Panc1 (cell line): ENCODE measurements at regions not wholly inside any gene's neighbourhood (a gene's known extent, or its start where the extent isn't known, plus 50 kb on each side); places are given as distances from the start of the nearest gene placed in this dataset.

ENCODE experiments used
- ATAC-seq: fragments of 200-7000 bp; cut with Tn5 transposase; 2 replicates; pipeline ENCODE4 v1.9.1; 2020; ENCODE audit warnings: mild to moderate bottlenecking, moderate library complexity
- BruUV-seq: library from RNA; stranded (reverse); fragments of 400-500 nt; replicated peaks from 2 replicates; lab custom pipeline; 2021; lab: Mats Ljungman, UMichigan
- CTCF ChIA-PET: fragments of 300-600 bp; sonication (Branson Sonifier 250); formaldehyde crosslinking; loops from one replicate; lab custom pipeline; 2022; ENCODE audit warnings: antibody characterized with exemption; lab: Charles Lee
- POLR2A ChIA-PET: fragments of 300-600 bp; sonication (Branson Sonifier 250); formaldehyde crosslinking; loops from one replicate; lab custom pipeline; 2022; ENCODE audit warnings: antibody characterized with exemption; lab: Charles Lee
- DNase-seq: peaks from one replicate; pipeline ENCODE4 v3.0.0-alpha.2; 2010; ENCODE audit warnings: low read depth, low spot score
- H3K27ac ChIP-seq: 2 replicates; pipeline ENCODE4 v1.5.1; 2011; ENCODE audit warnings: mild to moderate bottlenecking, low read length, inconsistent platforms
- H3K27me3 ChIP-seq: fragments of 200-500 bp; sonication (Bioruptor generic); 2 replicates; pipeline ENCODE4 v1.6.0; 2014; ENCODE audit warnings: low read length, inconsistent platforms; ENCODE audit not compliant: control insufficient read depth, insufficient read depth
- H3K36me3 ChIP-seq: fragments of 200-500 bp; sonication (Bioruptor generic); 2 replicates; pipeline ENCODE4 v1.5.1; 2014; ENCODE audit warnings: inconsistent platforms, mild to moderate bottlenecking, low read length, moderate library complexity; ENCODE audit not compliant: control insufficient read depth, insufficient read depth
- H3K4me1 ChIP-seq: 2 replicates; pipeline ENCODE4 v1.5.1; 2011; ENCODE audit warnings: inconsistent platforms, mild to moderate bottlenecking, low read length, moderate library complexity; ENCODE audit not compliant: control insufficient read depth, insufficient read depth
- H3K4me3 ChIP-seq, 2 experiments: 2 replicates each; pipeline ENCODE4 v1.5.1; 2011 to 2012; ENCODE audit warnings: low read depth in 2 of 2, low read length in 2 of 2, mild to moderate bottlenecking in 2 of 2, inconsistent platforms in 1 of 2, moderate library complexity in 1 of 2
- H3K9me3 ChIP-seq: fragments of 200-500 bp; sonication (Bioruptor generic); 2 replicates; pipeline ENCODE4 v1.5.1; 2014; ENCODE audit warnings: low read depth, mild to moderate bottlenecking, inconsistent platforms, low read length, moderate library complexity; ENCODE audit not compliant: control insufficient read depth, insufficient read depth
- CTCF ChIP-seq: fragments of 450-650 bp; IDR thresholded peaks from 2 replicates; pipeline ENCODE4 v1.5.1; 2017; ENCODE audit warnings: mild to moderate bottlenecking
- POLR2AphosphoS5 ChIP-seq: IDR thresholded peaks from 2 replicates; pipeline ENCODE4 v1.6.1; 2012; ENCODE audit warnings: mild to moderate bottlenecking, low read depth, low read length, moderate library complexity
- REST ChIP-seq, 2 experiments: IDR thresholded peaks; 2 replicates each; pipeline ENCODE4 v1.6.1; 2011 to 2012; ENCODE audit warnings: low read depth in 2 of 2, control low read depth in 1 of 2, low read length in 1 of 2, mild to moderate bottlenecking in 1 of 2, moderate library complexity in 1 of 2; ENCODE audit not compliant: insufficient read depth in 1 of 2
- SIN3A ChIP-seq: IDR thresholded peaks from 2 replicates; pipeline ENCODE4 v1.6.1; 2012; ENCODE audit warnings: low read depth, mild to moderate bottlenecking, low read length, moderate library complexity, borderline replicate concordance; ENCODE audit not compliant: insufficient read depth
- TCF7L2 ChIP-seq: IDR thresholded peaks from 2 replicates; pipeline ENCODE4 v1.6.1; 2011; ENCODE audit warnings: mild to moderate bottlenecking, low read depth, low read length, inconsistent platforms
- in situ Hi-C: cut with HindIII; loops from 2 replicates; pipeline ENCODE4 v1.10.0; 2016; ENCODE audit warnings: low sequenced_read_pairs, low pct_unique_long_range_greater_than_20kb
- intact Hi-C: fragments of 100-400 bp; cut with micrococcal nuclease; formaldehyde crosslinking; loops from one replicate; pipeline ENCODE4 v1.10.0; 2022; ENCODE audit not compliant: unreplicated experiment

- no peaks in the 10 kb centered on the region for H3K36me3 ChIP-seq
- peaks cover 11% of the 10 kb centered on the region; the same call in 1 of the 2 replicates for H3K4me1 ChIP-seq
- ChIA-PET POLR2A (no interaction called here), CTCF (no interaction called here)
- no peaks in the 10 kb centered on the region for H3K9me3 ChIP-seq
- in situ Hi-C loops, result no loop called here
- DNase-seq (no peak), ATAC-seq (no peak)
- no peaks in the 10 kb centered on the region for H3K27me3 ChIP-seq
- TF ChIP-seq SIN3A (no peak), CTCF (no peak), POLR2AphosphoS5 (no peak), REST (IDR thresholded peaks at IDR 0.05; ENCODE audit: insufficient read depth in 1 of 2, low read depth in 2 of 2, low read length in 1 of 2) (no peak)
- BruUV-seq, result no TSS peak
- intact Hi-C loops, result no loop called here
- H3K4me3 ChIP-seq, result no peak overlapping the region
- H3K27ac ChIP-seq, result no peak overlapping the region
Observed at GRCh38 chr1:22259551-22260282, 116.8 kb upstream of the WNT4 start.

- BruUV-seq, result no TSS peak
- ATAC-seq, result no peak
Observed at GRCh38 chr1:22260860-22261432, 118.0 kb upstream of the WNT4 start.

More at GRCh38 chr1:22260860-22261432, 118.0 kb upstream of the WNT4 start:
- TF ChIP-seq SIN3A, result no peak
- TF ChIP-seq TCF7L2, result no peak
- TF ChIP-seq REST (IDR thresholded peaks at IDR 0.05; ENCODE audit: insufficient read depth in 1 of 2, low read depth in 2 of 2, low read length in 1 of 2), result no peak
- TF ChIP-seq POLR2AphosphoS5, result no peak
- TF ChIP-seq CTCF, result no peak
- peaks cover 11% of the 10 kb centered on the region; the same call in 1 of the 2 replicates for H3K4me1 ChIP-seq
- ChIA-PET CTCF (interaction anchor here (0.5 kb wide), 1 partner anchor 117 kb away, joined by 5 read pairs; no protein-coding TSS in a partner anchor), POLR2A (no interaction called here)
- H3K4me3 ChIP-seq, result no peak overlapping the region
- no peaks in the 10 kb centered on the region for H3K9me3 ChIP-seq
- no peaks in the 10 kb centered on the region for H3K36me3 ChIP-seq
- in situ Hi-C loops, result no loop called here
- DNase-seq, result no peak
- H3K27me3 ChIP-seq, result no peaks in the 10 kb centered on the region
- intact Hi-C loops, result no loop called here
- no peak overlapping the region for H3K27ac ChIP-seq
